Activated gamma-delta T cell treated with Interleukin-2 at 50 U/mL for 16 hours (primary cell): ENCODE measurements at regions not wholly inside any gene's neighbourhood (a gene's known extent, or its start where the extent isn't known, plus 50 kb on each side); places are given as distances from the start of the nearest gene placed in this dataset.

Experiments
- DNase-seq: peaks from one replicate; pipeline ENCODE4 v3.0.0-alpha.2; 2020

- no peak for DNase-seq
Observed at GRCh38 chr13:90673746-90674145, 673.7 kb upstream of the MIR17HG start.

- DNase-seq: no peak
Observed at GRCh38 chr13:90675129-90675528, 672.4 kb upstream of the MIR17HG start.

- DNase-seq: no peak
Observed at GRCh38 chr13:90680826-90681225, 666.7 kb upstream of the MIR17HG start.

- no peak for DNase-seq
Observed at GRCh38 chr13:90683711-90684131, 663.8 kb upstream of the MIR17HG start.

- DNase-seq: no peak
Observed at GRCh38 chr13:90686442-90686841, 661.0 kb upstream of the MIR17HG start.

GRCh38 chr13:90689111-90689510 is 658.4 kb upstream of the MIR17HG start:
- no peak for DNase-seq

GRCh38 chr13:90690458-90691080 is 656.9 kb upstream of the MIR17HG start:
- DNase-seq: no peak

- DNase-seq: no peak
Observed at GRCh38 chr13:90696254-90696653, 651.2 kb upstream of the MIR17HG start.

GRCh38 chr13:90696656-90697055 is 650.8 kb upstream of the MIR17HG start:
- DNase-seq: no peak

GRCh38 chr13:90700340-90700739 is 647.1 kb upstream of the MIR17HG start:
- no peak for DNase-seq

- DNase-seq: no peak
Observed at GRCh38 chr13:90701264-90701663, 646.2 kb upstream of the MIR17HG start.

- DNase-seq: no peak
Observed at GRCh38 chr13:90702050-90702449, 645.4 kb upstream of the MIR17HG start.

- no peak for DNase-seq
Observed at GRCh38 chr13:90706631-90707030, 640.9 kb upstream of the MIR17HG start.

- DNase-seq: no peak
Observed at GRCh38 chr13:90708128-90708527, 639.4 kb upstream of the MIR17HG start.

GRCh38 chr13:90709319-90709718 is 638.2 kb upstream of the MIR17HG start:
- DNase-seq: no peak

GRCh38 chr13:90710164-90710759 is 637.2 kb upstream of the MIR17HG start:
- no peak for DNase-seq

- DNase-seq: no peak
Observed at GRCh38 chr13:90713441-90714133, 633.9 kb upstream of the MIR17HG start.

- no peak for DNase-seq
Observed at GRCh38 chr13:90715485-90715884, 632.0 kb upstream of the MIR17HG start.

GRCh38 chr13:90717451-90717936 is 630.0 kb upstream of the MIR17HG start:
- no peak for DNase-seq

GRCh38 chr13:90719461-90719860 is 628.0 kb upstream of the MIR17HG start:
- DNase-seq: no peak

GRCh38 chr13:90721937-90722336 is 625.5 kb upstream of the MIR17HG start:
- DNase-seq: no peak

GRCh38 chr13:90723381-90723780 is 624.1 kb upstream of the MIR17HG start:
- no peak for DNase-seq

GRCh38 chr13:90726375-90726774 is 621.1 kb upstream of the MIR17HG start:
- DNase-seq: no peak

- no peak for DNase-seq
Observed at GRCh38 chr13:90732049-90732448, 615.4 kb upstream of the MIR17HG start.
